HFFc6 (cell line): ENCODE measurements at regions not wholly inside any gene's neighbourhood (a gene's known extent, or its start where the extent isn't known, plus 50 kb on each side); places are given as distances from the start of the nearest gene placed in this dataset.

Experiments
- DNase-seq: peaks from one replicate; pipeline ENCODE4 v3.0.0-alpha.2; 2018
- H3K27ac Mint-ChIP-seq: 2 replicates; pipeline ENCODE4 v1.8.0; 2020; ENCODE audit warnings: mild to moderate bottlenecking, mixed read lengths
- H3K27me3 Mint-ChIP-seq: 2 replicates; pipeline ENCODE4 v1.8.0; 2021; ENCODE audit warnings: mild to moderate bottlenecking, moderate library complexity, mixed read lengths; ENCODE audit not compliant: insufficient read depth
- H3K36me3 Mint-ChIP-seq: 2 replicates; pipeline ENCODE4 v1.8.0; 2021; ENCODE audit warnings: low read depth, mixed read lengths
- H3K4me1 Mint-ChIP-seq: 2 replicates; pipeline ENCODE4 v1.8.0; 2020; ENCODE audit warnings: low read depth, mixed read lengths
- H3K4me3 Mint-ChIP-seq: 2 replicates; pipeline ENCODE4 v1.8.0; 2020; ENCODE audit warnings: mild to moderate bottlenecking, moderate library complexity, mixed read lengths
- H3K9me3 Mint-ChIP-seq: 2 replicates; pipeline ENCODE4 v1.8.0; 2020; ENCODE audit warnings: mild to moderate bottlenecking, mixed read lengths
- TF ChIP-seq, protein P1 (sequence below): fragments of 200-600 bp; sonication (generic); IDR thresholded peaks from 2 replicates; pipeline ENCODE4 v1.5.0; 2021; ENCODE audit warnings: antibody characterized with exemption, mild to moderate bottlenecking

GRCh38 chr13:97781891-97782305, 171.6 kb upstream of the IPO5 start:
- H3K4me3 Mint-ChIP-seq = no peak overlapping the region
- no peaks in the 10 kb centered on the region for H3K36me3 Mint-ChIP-seq
- no peaks in the 10 kb centered on the region; the same call in 1 of the 2 replicates for H3K27me3 Mint-ChIP-seq
- H3K27ac Mint-ChIP-seq = no peak overlapping the region
- H3K9me3 Mint-ChIP-seq = no peaks in the 10 kb centered on the region
- TF ChIP-seq, protein P1, sequence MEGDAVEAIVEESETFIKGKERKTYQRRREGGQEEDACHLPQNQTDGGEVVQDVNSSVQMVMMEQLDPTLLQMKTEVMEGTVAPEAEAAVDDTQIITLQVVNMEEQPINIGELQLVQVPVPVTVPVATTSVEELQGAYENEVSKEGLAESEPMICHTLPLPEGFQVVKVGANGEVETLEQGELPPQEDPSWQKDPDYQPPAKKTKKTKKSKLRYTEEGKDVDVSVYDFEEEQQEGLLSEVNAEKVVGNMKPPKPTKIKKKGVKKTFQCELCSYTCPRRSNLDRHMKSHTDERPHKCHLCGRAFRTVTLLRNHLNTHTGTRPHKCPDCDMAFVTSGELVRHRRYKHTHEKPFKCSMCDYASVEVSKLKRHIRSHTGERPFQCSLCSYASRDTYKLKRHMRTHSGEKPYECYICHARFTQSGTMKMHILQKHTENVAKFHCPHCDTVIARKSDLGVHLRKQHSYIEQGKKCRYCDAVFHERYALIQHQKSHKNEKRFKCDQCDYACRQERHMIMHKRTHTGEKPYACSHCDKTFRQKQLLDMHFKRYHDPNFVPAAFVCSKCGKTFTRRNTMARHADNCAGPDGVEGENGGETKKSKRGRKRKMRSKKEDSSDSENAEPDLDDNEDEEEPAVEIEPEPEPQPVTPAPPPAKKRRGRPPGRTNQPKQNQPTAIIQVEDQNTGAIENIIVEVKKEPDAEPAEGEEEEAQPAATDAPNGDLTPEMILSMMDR = no peak
- no peaks in the 10 kb centered on the region for H3K4me1 Mint-ChIP-seq
- no peak for DNase-seq

DNA sequence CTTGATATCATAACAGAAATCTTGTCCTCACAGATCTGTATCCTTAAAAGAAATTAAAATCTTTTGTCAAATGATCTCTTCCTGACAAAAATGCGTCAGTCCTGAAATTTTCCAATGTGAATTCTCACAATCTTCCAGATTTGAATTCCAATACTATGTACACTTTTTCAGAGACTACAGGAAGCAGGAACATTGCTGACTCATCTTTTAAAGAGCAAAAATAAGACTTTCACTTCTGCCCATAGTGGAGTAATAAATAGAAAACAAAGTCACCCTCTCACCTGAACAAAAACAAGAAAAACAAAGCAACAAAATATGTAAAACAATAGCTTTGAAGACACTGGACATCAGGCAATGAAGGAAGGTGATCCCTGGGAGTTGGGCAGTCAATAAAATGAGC, 167.0 kb upstream of the IPO5 start:
- Mint-ChIP-seq H3K27ac (no peak overlapping the region), H3K4me3 (no peak overlapping the region), H3K9me3 (no peaks in the 10 kb centered on the region), H3K4me1 (no peaks in the 10 kb centered on the region), H3K36me3 (no peaks in the 10 kb centered on the region), H3K27me3 (no peaks in the 10 kb centered on the region; the same call in 1 of the 2 replicates)
- no peak for DNase-seq
- TF ChIP-seq, protein P1 = no peak

DNA sequence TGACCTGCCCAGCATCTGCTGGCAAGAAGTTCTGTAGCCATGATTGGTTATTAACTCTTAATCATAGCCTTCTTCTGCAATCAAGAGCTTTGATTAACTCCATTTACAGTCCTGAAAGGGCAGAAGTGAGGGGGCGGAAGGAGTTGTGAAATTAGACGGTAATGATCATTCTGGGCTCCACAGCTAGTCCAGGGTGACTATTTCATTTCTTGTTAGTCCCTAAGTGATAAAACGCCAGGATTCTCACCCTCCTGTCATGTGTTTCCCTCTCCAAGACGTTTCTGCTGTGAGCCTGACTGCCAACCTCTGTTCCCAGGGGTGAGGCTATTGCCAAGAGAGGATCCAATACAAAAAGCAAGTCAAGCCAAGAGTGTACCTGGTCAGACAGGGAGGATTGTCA, 155.9 kb upstream of the IPO5 start:
- H3K27me3 Mint-ChIP-seq = peaks cover 6% of the 10 kb centered on the region; the same call in 1 of the 2 replicates
- peaks cover 9% of the 10 kb centered on the region for H3K4me1 Mint-ChIP-seq
- TF ChIP-seq, protein P1 = no peak
- no peak for DNase-seq
- peaks cover 25% of the 10 kb centered on the region for H3K9me3 Mint-ChIP-seq
- no peak overlapping the region for H3K27ac Mint-ChIP-seq
- H3K36me3 Mint-ChIP-seq = no peaks in the 10 kb centered on the region
- H3K4me3 Mint-ChIP-seq = no peak overlapping the region

GRCh38 chr13:97798171-97798821, 155.2 kb upstream of the IPO5 start:
- no peak overlapping the region for H3K4me3 Mint-ChIP-seq
- no peaks in the 10 kb centered on the region for H3K36me3 Mint-ChIP-seq
- H3K9me3 Mint-ChIP-seq = peaks cover 17% of the 10 kb centered on the region
- H3K4me1 Mint-ChIP-seq = peaks cover 9% of the 10 kb centered on the region
- no peak for DNase-seq
- TF ChIP-seq, protein P1 = no peak
- no peak overlapping the region for H3K27ac Mint-ChIP-seq
- H3K27me3 Mint-ChIP-seq = peaks cover 4% of the 10 kb centered on the region; the same call in 1 of the 2 replicates

- peaks cover 4% of the 10 kb centered on the region; the same call in 1 of the 2 replicates for H3K27me3 Mint-ChIP-seq
- H3K36me3 Mint-ChIP-seq = no peaks in the 10 kb centered on the region
- DNase-seq = peak; percentile 4
- H3K4me1 Mint-ChIP-seq = peaks cover 9% of the 10 kb centered on the region
- no peak overlapping the region for H3K4me3 Mint-ChIP-seq
- peaks cover 12% of the 10 kb centered on the region for H3K9me3 Mint-ChIP-seq
- H3K27ac Mint-ChIP-seq = no peak overlapping the region
- TF ChIP-seq, protein P1 = no peak
These were observed 154.6 kb upstream of the IPO5 start for GRCh38 chr13:97798836-97799235.
